HepG2 (cell line): ENCODE measurements at regions not wholly inside any gene's neighbourhood (a gene's known extent, or its start where the extent isn't known, plus 50 kb on each side); places are given as distances from the start of the nearest gene placed in this dataset.

Source experiments
- ESRRA ChIP-seq: sonication (generic); formaldehyde crosslinking; IDR thresholded peaks from 2 replicates; pipeline ENCODE4 v1.5.1; 2020; ENCODE audit warnings: mild to moderate bottlenecking, low read depth, missing genetic modification reagents
- FUBP1 ChIP-seq: sonication (generic); formaldehyde crosslinking; IDR thresholded peaks from 2 replicates; pipeline ENCODE4 v1.5.1; 2020; ENCODE audit warnings: missing genetic modification reagents, mild to moderate bottlenecking, borderline replicate concordance
- HMG20A ChIP-seq: IDR thresholded peaks from 2 replicates; pipeline ENCODE4 v1.6.1; 2016; ENCODE audit warnings: borderline replicate concordance
- KLF12 ChIP-seq: sonication (generic); formaldehyde crosslinking; IDR thresholded peaks from 2 replicates; pipeline ENCODE4 v1.4.0; 2020; ENCODE audit warnings: missing genetic modification reagents, borderline replicate concordance
- MEF2D ChIP-seq: sonication (generic); formaldehyde crosslinking; IDR thresholded peaks from 2 replicates; pipeline ENCODE4 v1.5.1; 2020; ENCODE audit warnings: mild to moderate bottlenecking, missing genetic modification reagents
- MZF1 ChIP-seq: sonication (generic); formaldehyde crosslinking; IDR thresholded peaks from 2 replicates; pipeline ENCODE4 v1.8.1; 2023; ENCODE audit warnings: mild to moderate bottlenecking, missing genetic modification reagents, borderline replicate concordance
- REL ChIP-seq: sonication (generic); formaldehyde crosslinking; conservative IDR thresholded peaks from 2 replicates; pipeline ENCODE4 v1.8.0; 2022; ENCODE audit warnings: mild to moderate bottlenecking, missing genetic modification reagents, moderate library complexity
- SIN3B ChIP-seq: fragments of 150-350 bp; IDR thresholded peaks from 2 replicates; pipeline ENCODE4 v1.6.1; 2014; ENCODE audit warnings: low read length
- SIX1 ChIP-seq: sonication (generic); formaldehyde crosslinking; IDR thresholded peaks from 2 replicates; pipeline ENCODE4 v1.4.0; 2020; ENCODE audit warnings: missing genetic modification reagents, borderline replicate concordance
- SRY ChIP-seq: sonication (generic); formaldehyde crosslinking; IDR thresholded peaks from 2 replicates; pipeline ENCODE4 v1.8.0; 2022; ENCODE audit warnings: mild to moderate bottlenecking, missing genetic modification reagents
- STAG1 ChIP-seq: sonication (generic); formaldehyde crosslinking; IDR thresholded peaks from 2 replicates; pipeline ENCODE4 v1.4.0; 2020; ENCODE audit warnings: missing genetic modification reagents
- TP53 ChIP-seq: sonication (generic); formaldehyde crosslinking; conservative IDR thresholded peaks from 2 replicates; pipeline ENCODE4 v1.4.0; 2020; ENCODE audit warnings: missing genetic modification reagents
- ZBTB7B ChIP-seq: sonication (generic); formaldehyde crosslinking; IDR thresholded peaks from 2 replicates; pipeline ENCODE4 v1.4.0; 2020; ENCODE audit warnings: missing genetic modification reagents
- ZMAT3 ChIP-seq: sonication (generic); formaldehyde crosslinking; conservative IDR thresholded peaks from 2 replicates; pipeline ENCODE4 v1.7.0; 2021; ENCODE audit warnings: missing genetic modification reagents
- ZNF430 ChIP-seq: sonication (generic); formaldehyde crosslinking; IDR thresholded peaks from 2 replicates; pipeline ENCODE4 v1.9.0; 2021; ENCODE audit warnings: mild to moderate bottlenecking, missing genetic modification reagents
- ZNF513 ChIP-seq: sonication (generic); formaldehyde crosslinking; conservative IDR thresholded peaks from 2 replicates; pipeline ENCODE4 v1.5.0; 2020; ENCODE audit warnings: missing genetic modification reagents
- ZNF639 ChIP-seq: conservative IDR thresholded peaks from 2 replicates; pipeline ENCODE4 v1.6.1; 2018; ENCODE audit warnings: missing genetic modification reagents
- ZNF709 ChIP-seq: sonication (generic); formaldehyde crosslinking; IDR thresholded peaks from 2 replicates; pipeline ENCODE4 v1.5.0; 2020; ENCODE audit warnings: mild to moderate bottlenecking, missing genetic modification reagents
- ZNF800 ChIP-seq: sonication (generic); formaldehyde crosslinking; IDR thresholded peaks from 2 replicates; pipeline ENCODE4 v1.4.0; 2020; ENCODE audit warnings: missing genetic modification reagents
- ZSCAN5A ChIP-seq: sonication (generic); formaldehyde crosslinking; IDR thresholded peaks from 2 replicates; pipeline ENCODE4 v1.8.0; 2022; ENCODE audit warnings: mild to moderate bottlenecking, missing genetic modification reagents, borderline replicate concordance
- TF ChIP-seq, protein P1 (sequence below): sonication (generic); formaldehyde crosslinking; IDR thresholded peaks from 2 replicates; pipeline ENCODE4 v1.8.1; 2022; ENCODE audit warnings: mild to moderate bottlenecking, missing genetic modification reagents

DNA sequence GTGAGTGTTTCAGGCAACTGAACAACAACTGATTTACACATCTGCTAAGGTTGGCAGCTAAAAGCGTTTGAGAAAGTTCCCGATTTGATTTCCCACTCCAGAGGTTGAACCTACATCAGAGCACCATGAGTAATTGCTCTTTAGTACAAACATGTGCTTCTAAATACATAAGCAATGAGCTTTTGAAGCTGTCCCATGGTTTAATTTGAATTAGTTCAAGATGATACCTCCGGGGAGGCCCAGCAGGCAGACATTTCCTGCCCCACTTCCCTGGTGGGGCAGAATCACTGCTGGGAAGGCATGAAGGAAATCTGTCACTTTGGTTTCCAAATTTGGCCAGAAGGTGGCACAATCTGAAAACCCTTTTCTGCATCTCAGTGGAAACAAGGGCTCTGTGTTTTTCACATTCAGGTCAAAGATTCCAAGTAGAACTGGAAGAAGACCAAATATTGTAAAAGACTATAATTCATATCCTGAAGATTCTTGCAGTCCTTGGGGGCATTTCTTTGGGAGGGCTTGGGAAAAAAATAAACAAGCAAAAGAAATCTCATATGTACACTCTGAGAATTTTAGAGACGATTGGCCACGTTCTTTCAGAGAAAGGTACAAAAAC is 176.2 kb upstream of the FAM20A start (continued):
- no peak for TF ChIP-seq ZNF513 (CRISPR knock-in tag)
- no peak for TF ChIP-seq ZMAT3 (CRISPR knock-in tag)
- TF ChIP-seq ZNF639 (CRISPR knock-in tag), result no peak
- TF ChIP-seq ZNF430, result 0 out of 2 replicates have a peak, but pooled peaks have one; percentile 30
- TF ChIP-seq STAG1, result peak; percentile 96
- TF ChIP-seq SIN3B, result peak; percentile 19; the same call in 1 of the 2 replicates
- TF ChIP-seq REL, result no peak
- peak; percentile 56; the same call in 1 of the 2 replicates for TF ChIP-seq HMG20A (CRISPR knock-in tag)
- TF ChIP-seq ESRRA, result no peak
- TF ChIP-seq ZBTB7B (CRISPR knock-in tag), result no peak
- no peak for TF ChIP-seq ZNF709 (CRISPR knock-in tag)
- 0 out of 2 replicates have a peak, but pooled peaks have one; percentile 25 for TF ChIP-seq MEF2D (CRISPR knock-in tag)
- 0 out of 2 replicates have a peak, but pooled peaks have one; percentile 32 for TF ChIP-seq TP53 (CRISPR knock-in tag)
- TF ChIP-seq, protein P1, sequence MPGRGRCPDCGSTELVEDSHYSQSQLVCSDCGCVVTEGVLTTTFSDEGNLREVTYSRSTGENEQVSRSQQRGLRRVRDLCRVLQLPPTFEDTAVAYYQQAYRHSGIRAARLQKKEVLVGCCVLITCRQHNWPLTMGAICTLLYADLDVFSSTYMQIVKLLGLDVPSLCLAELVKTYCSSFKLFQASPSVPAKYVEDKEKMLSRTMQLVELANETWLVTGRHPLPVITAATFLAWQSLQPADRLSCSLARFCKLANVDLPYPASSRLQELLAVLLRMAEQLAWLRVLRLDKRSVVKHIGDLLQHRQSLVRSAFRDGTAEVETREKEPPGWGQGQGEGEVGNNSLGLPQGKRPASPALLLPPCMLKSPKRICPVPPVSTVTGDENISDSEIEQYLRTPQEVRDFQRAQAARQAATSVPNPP (CRISPR knock-in tag), result no peak
- TF ChIP-seq ZSCAN5A (CRISPR knock-in tag), result 0 out of 2 replicates have a peak, but pooled peaks have one; percentile 48
- 0 out of 2 replicates have a peak, but pooled peaks have one; percentile 63 for TF ChIP-seq ZNF800 (CRISPR knock-in tag)
- no peak for TF ChIP-seq FUBP1 (CRISPR knock-in tag)
- no peak for TF ChIP-seq SRY (CRISPR knock-in tag)
- TF ChIP-seq KLF12 (CRISPR knock-in tag), result 0 out of 2 replicates have a peak, but pooled peaks have one; percentile 48
- 0 out of 2 replicates have a peak, but pooled peaks have one; percentile 24 for TF ChIP-seq SIX1
- TF ChIP-seq MZF1 (CRISPR knock-in tag), result no peak
